ENCODE measurements at regions not wholly inside any gene's neighbourhood (a gene's known extent, or its start where the extent isn't known, plus 50 kb on each side); places are given as distances from the start of the nearest gene placed in this dataset.

DNA sequence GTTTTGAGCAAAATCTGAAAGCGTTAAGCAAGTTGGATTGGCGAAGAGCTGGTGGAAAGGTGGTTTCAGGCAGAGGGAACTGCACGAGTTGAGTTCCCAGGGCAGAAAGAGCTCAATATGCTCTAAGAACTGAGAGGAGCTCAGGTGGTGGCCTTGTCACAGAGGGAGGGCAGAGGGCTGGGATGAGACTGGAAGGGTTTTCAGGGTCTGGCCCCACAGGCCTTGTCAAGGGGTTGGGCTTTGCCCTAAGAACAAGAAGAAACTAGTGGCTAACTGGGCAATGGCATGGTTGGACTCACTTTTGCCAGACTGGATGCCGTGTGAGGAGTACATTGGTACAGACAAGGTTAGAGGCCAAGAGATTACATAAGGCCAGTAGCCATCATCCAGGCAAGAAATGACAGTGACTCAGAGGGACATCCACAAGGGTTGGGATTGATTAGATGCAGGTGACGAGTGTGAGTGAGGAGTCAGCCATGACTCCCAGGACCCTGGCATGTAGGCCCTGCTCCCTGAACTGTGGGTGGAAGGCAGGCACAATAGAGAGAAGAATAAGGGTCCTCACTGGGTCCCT is 75.1 kb upstream of the SMIM23 start:
- ATAC-seq: no peak
- Histone ChIP-seq H3K36me3 (no peaks in the 10 kb centered on the region), H3K4me3 (no peak overlapping the region), H3K27ac (no peak overlapping the region), H3K9me3 (no peaks in the 10 kb centered on the region), H3K4me1 (no peaks in the 10 kb centered on the region), H3K27me3 (no peaks in the 10 kb centered on the region)
- intact Hi-C loops (cut with DNase I; ENCODE audit: low total_unique reads) (no loop called here), in situ Hi-C loops (cut with MboI; ENCODE audit: low sequenced_read_pairs in 4 of 4) (no loop called here)
- no peak for DNase-seq
- TF ChIP-seq, protein P1, sequence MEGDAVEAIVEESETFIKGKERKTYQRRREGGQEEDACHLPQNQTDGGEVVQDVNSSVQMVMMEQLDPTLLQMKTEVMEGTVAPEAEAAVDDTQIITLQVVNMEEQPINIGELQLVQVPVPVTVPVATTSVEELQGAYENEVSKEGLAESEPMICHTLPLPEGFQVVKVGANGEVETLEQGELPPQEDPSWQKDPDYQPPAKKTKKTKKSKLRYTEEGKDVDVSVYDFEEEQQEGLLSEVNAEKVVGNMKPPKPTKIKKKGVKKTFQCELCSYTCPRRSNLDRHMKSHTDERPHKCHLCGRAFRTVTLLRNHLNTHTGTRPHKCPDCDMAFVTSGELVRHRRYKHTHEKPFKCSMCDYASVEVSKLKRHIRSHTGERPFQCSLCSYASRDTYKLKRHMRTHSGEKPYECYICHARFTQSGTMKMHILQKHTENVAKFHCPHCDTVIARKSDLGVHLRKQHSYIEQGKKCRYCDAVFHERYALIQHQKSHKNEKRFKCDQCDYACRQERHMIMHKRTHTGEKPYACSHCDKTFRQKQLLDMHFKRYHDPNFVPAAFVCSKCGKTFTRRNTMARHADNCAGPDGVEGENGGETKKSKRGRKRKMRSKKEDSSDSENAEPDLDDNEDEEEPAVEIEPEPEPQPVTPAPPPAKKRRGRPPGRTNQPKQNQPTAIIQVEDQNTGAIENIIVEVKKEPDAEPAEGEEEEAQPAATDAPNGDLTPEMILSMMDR (IDR thresholded peaks at IDR 0.05 in 4 of 5, conservative IDR thresholded peaks at IDR 0.05 in 1 of 5): no peak
- no peak for TF ChIP-seq POLR2A (IDR thresholded peaks at IDR 0.05)

DNA sequence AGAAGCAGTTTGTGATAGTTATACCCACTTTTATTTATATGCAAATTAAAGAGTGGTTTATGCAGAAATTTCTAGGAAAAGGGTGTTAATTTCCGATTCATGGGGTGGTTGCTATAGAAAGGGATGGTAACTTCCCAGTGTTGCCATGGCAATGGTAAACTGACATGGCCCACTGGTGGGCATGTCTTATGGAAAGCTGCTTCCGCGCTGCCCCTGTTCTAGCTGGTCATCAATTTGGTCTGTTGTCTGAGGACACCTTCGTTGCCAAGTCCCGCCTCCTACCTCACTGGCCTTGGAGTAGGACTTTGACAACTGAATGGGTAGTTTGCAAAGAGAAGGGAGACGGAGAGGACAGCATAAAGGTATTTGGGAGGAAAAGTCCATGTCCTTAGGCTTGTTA is 74.0 kb upstream of the SMIM23 start:
- in situ Hi-C loops (cut with MboI; ENCODE audit: low sequenced_read_pairs in 4 of 4) (no loop called here), intact Hi-C loops (cut with DNase I; ENCODE audit: low total_unique reads) (no loop called here)
- no peak for DNase-seq

DNA sequence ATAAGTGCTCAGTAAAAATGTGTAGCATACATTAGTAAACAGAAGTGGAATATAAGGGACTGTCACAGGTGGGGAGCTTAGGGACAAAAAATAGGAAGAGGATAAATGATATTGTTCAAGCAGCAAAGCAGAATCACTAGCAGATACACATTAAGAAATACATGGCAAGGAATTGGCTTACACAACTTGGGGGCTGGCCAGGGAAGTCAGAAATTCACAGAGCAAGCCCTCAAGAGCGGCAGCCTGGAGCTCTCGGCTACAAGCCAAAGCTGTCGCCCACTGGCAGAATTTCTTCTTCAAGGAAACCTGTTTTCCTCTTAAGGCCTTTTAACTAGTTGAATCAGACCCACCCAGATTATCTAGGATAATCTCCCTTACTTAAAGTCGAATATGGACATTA is 73.0 kb upstream of the SMIM23 start:
- ATAC-seq (no peak), DNase-seq (no peak)
- Histone ChIP-seq H3K9me3 (no peaks in the 10 kb centered on the region), H3K36me3 (no peaks in the 10 kb centered on the region), H3K4me1 (no peaks in the 10 kb centered on the region), H3K4me3 (no peak overlapping the region), H3K27ac (no peak overlapping the region), H3K27me3 (no peaks in the 10 kb centered on the region)
- intact Hi-C loops (cut with DNase I; ENCODE audit: low total_unique reads): no loop called here
- TF ChIP-seq, protein P1 (IDR thresholded peaks at IDR 0.05 in 4 of 5, conservative IDR thresholded peaks at IDR 0.05 in 1 of 5): no peak
- no peak for TF ChIP-seq POLR2A (IDR thresholded peaks at IDR 0.05)
- in situ Hi-C loops (cut with MboI; ENCODE audit: low sequenced_read_pairs in 4 of 4): no loop called here

More for the DNA sequence above, 74.0 kb upstream of the SMIM23 start:
- no peak overlapping the region for H3K27ac ChIP-seq
- no peaks in the 10 kb centered on the region for H3K36me3 ChIP-seq
- H3K9me3 ChIP-seq: no peaks in the 10 kb centered on the region
- H3K27me3 ChIP-seq: no peaks in the 10 kb centered on the region
- ATAC-seq: no peak
- no peaks in the 10 kb centered on the region for H3K4me1 ChIP-seq
- TF ChIP-seq POLR2A (IDR thresholded peaks at IDR 0.05): no peak
- TF ChIP-seq, protein P1 (IDR thresholded peaks at IDR 0.05 in 4 of 5, conservative IDR thresholded peaks at IDR 0.05 in 1 of 5): no peak
- no peak overlapping the region for H3K4me3 ChIP-seq

DNA sequence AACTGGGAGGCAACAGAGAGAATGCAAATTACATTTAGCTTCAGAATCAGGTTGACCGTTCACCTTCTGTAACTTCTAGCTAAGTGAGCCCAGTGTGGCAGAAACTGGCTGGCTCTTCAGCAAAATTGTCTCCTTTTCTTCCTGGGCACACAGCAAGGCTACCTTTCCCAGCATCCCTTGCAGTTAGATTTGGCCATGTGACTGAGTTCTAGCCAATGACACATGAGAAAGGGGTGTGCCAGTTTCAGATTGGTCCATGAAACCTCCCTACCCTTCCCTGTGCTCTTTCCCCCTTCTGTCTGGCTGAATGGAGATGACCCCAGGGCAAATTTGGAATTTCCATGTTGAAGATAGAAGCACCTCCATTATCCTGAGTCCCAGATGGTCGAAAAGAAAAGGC is 72.5 kb upstream of the SMIM23 start:
- Histone ChIP-seq H3K4me3 (no peak overlapping the region), H3K9me3 (no peaks in the 10 kb centered on the region), H3K36me3 (no peaks in the 10 kb centered on the region), H3K27me3 (no peaks in the 10 kb centered on the region), H3K4me1 (no peaks in the 10 kb centered on the region), H3K27ac (no peak overlapping the region)
- intact Hi-C loops (cut with DNase I; ENCODE audit: low total_unique reads): no loop called here
- TF ChIP-seq, protein P1 (IDR thresholded peaks at IDR 0.05 in 4 of 5, conservative IDR thresholded peaks at IDR 0.05 in 1 of 5): no peak
- no peak for TF ChIP-seq POLR2A (IDR thresholded peaks at IDR 0.05)
- ATAC-seq (no peak), DNase-seq (no peak)
- in situ Hi-C loops (cut with MboI; ENCODE audit: low sequenced_read_pairs in 4 of 4): no loop called here

DNA sequence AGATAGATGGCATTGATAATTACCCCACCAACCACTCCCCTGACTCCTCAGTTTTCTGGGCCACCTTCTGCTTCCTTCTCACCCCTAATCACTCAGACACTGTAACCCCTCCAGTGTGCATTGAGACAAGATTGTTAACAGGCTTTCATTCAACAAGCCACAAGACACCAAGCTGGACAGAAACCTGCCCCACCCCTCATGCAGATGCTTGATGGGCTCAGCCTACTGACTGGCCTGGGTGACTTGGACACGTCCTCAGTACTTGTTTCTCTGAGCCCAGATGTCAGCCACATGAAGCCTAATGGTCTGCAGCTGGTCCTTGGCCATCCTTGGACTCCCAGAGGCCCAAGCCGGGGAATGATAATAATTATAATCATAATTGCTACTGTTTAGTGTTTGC is 71.4 kb upstream of the SMIM23 start:
- Histone ChIP-seq H3K4me3 (no peak overlapping the region), H3K27ac (no peak overlapping the region), H3K9me3 (no peaks in the 10 kb centered on the region), H3K36me3 (no peaks in the 10 kb centered on the region), H3K4me1 (no peaks in the 10 kb centered on the region), H3K27me3 (no peaks in the 10 kb centered on the region)
- intact Hi-C loops (cut with DNase I; ENCODE audit: low total_unique reads) (no loop called here), in situ Hi-C loops (cut with MboI; ENCODE audit: low sequenced_read_pairs in 4 of 4) (no loop called here)
- DNase-seq (no peak), ATAC-seq (no peak)
- no peak for TF ChIP-seq POLR2A (IDR thresholded peaks at IDR 0.05)
- TF ChIP-seq, protein P1 (IDR thresholded peaks at IDR 0.05 in 4 of 5, conservative IDR thresholded peaks at IDR 0.05 in 1 of 5): no peak

Measured in gastrocnemius medialis (tissue), 4 donors.